CD4-positive, alpha-beta T cell treated with Interleukin-10 for 1 hour (primary cell): ENCODE measurements at regions not wholly inside any gene's neighbourhood (a gene's known extent, or its start where the extent isn't known, plus 50 kb on each side); places are given as distances from the start of the nearest gene placed in this dataset.

ENCODE experiments used
- DNase-seq: peaks from one replicate; pipeline ENCODE4 v3.0.0-alpha.2; 2020

DNA sequence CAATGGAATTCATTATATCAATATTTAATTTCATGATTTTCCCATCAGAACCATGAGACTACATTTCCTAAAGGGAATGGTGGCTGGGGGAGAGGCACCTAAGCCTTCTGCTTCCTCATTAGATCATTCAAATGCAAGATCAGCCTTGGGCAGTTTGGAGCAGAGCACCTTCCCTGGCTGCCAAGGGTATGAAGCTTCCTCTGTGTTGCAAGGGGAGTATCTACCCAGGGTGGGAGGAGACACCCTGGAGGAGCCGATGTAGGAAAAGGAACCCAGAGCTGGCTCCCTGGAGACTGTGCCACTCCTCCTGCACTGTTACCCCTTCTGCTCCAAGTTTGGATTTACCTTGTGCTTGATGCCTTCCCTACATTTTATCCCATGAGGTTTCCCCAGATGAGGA lies 299.7 kb upstream of the PRDM1 start:
- no peak for DNase-seq

DNA sequence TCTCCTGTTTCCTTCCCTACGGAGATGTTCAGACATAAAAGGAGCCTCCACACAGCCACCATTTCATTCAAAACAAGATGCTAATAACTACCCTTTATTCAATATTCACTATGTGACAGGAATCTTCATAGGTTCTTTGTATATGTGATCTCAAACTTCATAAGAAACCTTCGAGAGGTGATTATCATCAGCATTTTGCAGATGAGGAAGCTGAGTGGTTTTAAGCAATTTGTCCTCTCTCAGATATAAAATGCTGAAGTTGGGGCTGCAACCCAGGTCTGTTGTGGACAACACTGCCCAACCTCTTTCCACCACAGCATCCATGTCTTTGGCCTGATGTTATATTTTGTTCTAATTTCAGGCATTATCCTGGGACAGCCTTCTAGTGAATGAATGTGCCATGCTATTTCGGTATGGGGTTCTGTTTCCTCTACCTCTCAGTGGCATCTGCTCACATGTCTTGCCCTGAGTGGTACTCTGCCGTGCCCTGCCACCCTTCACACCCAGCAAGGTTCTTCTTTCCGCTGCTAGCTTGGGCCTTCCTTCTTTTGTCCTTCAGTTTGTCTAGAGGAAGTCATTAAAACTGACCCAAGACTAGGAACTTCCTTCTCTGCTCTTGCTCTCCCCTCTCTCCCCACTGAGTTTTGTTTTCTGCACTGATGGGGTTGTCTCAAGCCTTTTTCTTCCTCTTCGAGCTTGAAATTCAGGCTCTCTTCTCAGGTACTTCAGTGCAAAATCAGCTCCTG lies 300.9 kb upstream of the PRDM1 start:
- no peak for DNase-seq

DNA sequence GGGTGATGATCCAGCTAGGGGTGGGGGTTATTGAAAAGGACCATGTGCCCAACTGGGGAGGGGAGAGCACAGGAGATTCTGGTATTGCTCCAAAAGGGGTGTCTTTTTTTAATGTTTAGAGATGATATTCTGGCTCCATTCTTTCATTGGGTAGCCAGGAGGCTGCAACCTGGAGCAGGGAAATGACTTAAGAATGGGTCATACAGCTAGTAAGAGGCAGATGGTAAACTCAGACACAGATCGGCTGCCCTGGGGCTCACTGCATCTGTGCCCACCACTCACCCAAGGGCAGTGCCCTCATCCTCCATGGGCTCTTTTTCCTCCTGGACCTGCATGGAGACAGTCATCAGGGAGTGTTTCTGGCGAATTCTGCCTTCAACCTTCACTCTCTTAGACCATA lies 302.0 kb upstream of the PRDM1 start:
- DNase-seq, result no peak

DNA sequence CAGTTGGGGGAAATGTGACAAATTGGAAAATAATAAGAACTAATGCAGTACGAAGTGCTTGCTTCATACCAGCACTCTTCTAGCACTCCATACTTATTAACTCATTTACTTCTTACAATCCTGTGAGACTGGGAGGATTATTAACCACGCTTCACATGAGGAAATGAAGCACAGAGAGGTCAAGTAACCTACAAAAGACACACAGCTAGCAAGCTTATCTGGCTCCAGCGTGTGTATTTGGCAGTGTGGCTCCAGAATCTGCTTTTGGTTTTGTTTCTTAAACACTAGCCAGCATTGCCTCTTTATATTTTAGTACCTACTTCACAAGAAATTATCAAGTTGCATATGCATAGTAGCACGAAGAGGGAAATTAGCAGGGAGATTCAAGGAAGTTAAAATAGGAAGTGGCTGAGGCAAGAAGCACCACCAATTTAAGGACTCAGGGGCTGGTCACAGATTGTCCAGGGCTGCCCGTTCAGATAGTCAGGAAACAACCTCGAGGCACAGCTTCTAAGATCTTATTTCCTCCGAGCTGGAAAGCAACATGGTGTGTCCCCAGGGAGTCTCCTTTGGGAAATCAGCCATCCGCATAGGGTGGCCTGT lies 302.7 kb upstream of the PRDM1 start:
- no peak for DNase-seq

DNA sequence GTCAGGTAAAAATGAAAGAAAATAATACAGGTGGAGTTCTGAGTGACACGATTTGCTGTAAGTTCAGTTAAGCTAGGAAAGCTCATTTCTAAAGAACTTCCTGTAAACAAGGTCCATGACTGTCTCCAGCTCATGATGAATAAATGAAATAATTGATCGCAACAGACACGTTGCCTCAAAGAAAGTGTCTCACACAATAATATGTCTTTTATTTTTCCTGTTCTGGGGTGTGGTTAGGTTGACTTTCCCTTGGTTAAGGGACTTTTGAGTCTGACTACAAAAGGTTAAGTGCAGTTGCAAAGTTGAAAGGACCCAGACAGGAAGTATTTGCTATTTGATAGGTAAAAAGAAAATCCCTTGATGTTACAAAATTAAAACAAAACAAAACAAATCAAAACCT lies 304.2 kb upstream of the PRDM1 start:
- DNase-seq, result peak; percentile 47

DNA sequence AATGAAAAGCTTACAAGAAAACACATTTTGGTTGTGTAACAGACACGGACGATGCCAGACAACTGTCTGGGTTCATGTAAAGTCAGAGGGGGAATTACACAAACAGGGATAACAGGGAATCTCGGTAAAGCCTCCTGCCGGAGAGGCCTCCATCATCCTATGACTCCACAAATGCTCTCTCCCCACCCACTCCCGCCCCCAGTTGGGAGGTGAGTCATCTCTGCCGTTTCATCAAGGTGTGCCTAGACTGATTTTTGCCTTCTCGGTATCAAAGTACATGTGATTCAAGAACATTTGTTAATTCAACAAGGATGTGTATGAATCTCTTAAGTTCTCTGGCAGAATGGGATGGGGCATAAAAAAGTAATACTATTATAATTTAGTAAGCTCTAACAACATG lies 304.9 kb upstream of the PRDM1 start:
- no peak for DNase-seq

DNA sequence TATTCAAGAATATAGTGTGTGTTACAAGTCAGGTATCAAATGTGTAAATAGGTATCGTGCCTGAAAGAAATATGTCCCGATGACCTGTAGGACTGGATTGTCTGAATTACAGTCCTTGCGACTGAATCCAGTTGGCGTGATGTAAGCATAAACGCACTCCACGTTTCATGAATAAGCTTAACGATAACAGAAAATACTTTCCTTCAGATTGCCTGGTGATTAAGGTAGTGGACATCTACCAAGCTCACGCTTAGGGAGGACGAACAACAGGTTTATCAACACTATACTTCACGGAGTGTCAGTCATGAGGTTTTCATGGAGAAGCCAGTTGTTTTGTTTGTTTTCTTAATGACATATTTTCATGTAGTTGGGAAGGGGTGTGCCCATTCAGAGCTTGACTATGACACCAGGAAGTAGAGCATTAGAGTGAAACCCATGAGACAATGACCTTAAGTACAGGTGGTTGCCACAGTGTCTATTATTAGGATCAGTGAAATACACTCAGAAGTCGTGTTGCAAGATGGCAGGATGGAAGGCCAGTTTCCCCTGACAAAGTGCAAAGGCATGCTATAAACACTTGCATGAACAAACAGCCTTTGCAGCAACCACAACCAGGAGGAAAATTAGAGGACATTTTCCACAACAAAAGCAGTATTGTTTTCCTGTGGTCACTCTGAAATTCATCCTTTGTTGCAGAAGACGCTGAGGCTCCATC lies 305.8 kb upstream of the PRDM1 start:
- DNase-seq, result no peak

DNA sequence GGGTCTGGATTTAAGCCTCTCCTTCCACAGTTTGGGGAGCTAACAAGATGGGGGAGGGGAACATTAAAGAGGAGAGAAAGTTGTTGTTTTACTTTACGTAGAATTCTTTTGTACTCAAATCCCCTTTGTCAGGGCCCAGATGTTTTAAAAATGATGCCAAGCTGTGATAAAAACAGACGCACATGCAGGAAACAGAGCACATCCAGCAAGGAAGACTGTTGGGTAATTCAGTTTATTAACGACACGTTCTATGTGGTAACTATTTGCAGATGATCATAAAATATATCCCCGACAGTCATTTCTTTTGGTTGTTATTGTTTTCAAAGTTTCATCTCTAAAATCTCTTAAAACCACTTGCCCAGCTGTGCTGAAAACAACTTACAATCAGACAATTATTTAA lies 307.0 kb upstream of the PRDM1 start:
- no peak for DNase-seq

DNA sequence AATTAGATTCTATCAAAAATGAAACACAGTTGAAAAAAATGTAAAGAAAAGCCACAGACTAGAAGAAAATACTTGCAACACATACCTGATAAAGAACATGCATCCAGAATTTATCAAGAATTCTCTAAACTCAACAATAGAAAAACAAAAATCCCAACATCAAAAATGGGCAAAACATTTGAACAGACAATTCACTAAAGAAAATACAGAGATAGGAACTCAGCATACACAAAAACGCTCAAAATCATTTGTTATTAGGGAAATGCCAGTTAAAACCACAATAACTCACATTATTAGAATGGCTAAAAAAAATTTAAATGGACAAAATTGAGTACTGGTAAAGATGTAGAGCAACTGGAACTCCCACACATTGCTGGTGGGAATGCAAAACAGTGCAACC lies 311.0 kb upstream of the PRDM1 start:
- no peak for DNase-seq

DNA sequence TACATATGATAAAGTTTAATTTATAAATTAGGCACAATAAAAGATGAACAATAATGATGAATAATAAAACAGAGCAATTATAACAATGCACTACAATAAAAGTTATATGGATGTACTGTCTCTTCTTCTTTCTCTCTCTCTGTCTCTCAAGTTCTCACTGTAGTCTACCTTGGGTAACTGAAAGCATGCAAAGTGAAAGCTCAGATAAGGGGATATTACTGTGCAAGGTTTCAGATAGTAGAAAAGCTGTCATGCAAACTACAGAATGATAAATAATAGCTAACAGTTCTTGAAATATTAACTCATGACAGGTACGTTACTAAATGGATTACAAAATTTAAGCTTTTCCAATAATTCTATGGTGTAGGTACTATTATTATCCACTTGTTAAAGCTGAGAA lies 311.9 kb upstream of the PRDM1 start:
- no peak for DNase-seq

DNA sequence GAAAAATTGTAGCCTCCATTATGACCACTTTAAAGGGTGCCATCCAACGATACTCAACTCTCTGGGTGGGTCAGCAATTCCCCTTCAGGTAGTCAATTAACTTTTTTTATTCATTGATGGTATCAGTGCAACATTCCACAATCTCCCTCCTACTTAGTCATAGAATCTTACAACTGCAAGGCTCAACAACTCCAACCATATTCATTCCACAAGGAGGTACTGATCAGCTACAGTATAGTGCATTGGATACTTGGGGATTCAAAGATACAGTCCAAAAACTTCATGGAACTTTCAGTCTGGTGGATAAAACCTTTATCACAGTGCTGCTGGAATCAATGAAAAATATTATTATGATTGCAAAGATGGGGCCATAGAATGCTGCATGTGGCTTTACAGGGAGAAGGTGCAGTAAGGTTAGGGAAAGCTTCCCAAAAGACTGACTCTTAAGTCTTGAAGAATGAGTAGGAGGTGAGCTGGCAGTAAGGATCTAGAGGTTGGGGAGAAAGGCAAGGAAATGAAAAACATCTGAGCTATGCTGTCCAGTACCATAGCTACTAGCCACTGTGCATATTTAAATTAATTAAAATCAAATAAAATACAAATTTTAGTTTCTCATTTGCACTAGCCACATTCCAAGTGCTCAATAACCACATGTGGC lies 314.7 kb upstream of the PRDM1 start:
- DNase-seq, result no peak

DNA sequence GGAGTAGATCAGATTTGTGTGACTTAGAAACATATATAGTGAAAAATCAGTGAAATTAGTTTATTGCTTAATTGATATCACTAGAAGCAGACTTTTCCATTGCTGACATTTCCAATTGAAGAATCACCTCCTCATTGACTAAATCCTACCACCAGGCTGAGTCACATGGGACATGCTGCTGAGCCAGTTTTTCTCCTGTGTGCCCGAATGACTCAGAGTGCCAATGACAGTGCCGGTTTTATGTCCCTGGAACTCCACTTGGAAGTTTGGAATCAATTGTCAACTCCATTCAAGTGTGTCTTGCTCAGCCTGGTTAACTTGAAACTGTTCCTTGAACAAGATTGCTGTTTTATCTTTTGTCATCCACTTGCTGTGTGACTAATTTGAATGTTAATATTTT lies 316.1 kb upstream of the PRDM1 start:
- DNase-seq, result no peak

DNA sequence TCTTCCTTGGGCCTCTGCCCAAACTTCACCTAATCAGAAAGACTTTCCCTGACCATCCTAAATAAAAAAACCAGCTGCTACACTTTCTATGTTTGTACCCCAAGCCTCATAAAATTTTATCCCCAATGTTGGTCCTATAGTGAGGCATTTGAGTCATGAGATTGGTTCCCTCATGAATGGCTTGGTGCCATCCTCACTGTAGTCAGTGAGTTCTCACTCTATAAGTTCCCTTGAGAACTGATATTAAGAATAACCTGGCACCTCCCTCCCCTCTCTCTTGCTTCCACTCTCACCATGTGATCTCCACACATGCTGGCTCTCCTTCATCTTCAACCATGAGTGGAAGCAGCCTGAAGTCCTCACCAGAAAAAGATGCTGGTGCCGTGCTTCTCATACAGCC lies 316.9 kb upstream of the PRDM1 start:
- DNase-seq, result no peak

DNA sequence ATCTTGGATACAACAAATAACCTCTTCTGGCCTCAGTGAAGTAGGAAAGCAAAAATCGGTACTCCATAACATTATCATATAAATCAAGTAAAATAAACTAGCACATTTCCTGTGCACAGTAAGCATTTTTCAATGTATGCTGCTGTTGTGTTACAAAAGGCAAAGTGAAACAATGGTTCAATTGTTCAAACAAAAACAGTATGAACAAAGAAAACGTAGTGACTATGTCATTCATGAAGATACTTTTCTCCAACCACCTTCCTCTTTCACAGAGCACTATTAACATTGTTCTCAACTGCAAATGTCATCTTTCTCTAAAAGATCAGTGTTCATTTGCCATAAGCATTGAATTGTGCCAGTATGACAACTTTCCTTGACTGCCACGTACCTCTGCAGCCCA lies 318.6 kb upstream of the PRDM1 start:
- no peak for DNase-seq

DNA sequence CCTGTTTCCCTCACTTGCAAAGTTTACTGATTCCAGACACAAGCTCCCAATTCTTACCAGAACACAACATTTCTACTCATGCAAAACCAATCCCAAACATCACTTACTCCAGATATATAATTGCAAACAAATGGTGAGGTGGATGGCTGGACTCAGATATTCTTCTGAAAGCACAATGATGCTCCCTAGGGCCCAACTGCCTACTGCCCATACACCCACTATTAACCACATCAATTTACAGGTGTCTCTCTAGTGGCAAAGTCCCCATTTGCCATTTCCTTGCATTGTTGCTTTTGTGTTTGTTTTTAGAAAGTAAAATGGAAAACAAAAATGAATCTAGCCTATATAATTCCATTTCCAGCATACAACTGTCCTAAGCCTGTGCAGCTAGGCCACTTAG lies 320.9 kb upstream of the PRDM1 start:
- DNase-seq, result no peak

DNA sequence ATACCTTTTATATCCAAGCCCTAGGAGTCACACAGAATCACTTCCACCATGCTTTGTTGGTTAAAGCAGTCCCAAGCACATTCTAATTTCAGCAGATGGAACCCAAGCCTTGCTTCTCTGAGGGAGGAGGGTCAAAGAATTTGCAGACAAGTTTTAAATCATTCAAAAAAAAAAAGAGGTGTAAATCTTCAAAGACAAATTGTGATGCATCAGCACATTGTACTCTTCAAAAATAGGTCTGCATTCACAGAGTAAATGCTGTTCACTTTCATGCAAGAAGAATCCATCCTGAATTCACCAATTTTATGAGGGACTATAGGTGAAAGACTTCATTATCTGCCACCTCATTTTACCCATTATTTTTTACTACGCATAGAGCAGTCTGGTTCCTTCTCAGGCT lies 321.8 kb upstream of the PRDM1 start:
- no peak for DNase-seq

DNA sequence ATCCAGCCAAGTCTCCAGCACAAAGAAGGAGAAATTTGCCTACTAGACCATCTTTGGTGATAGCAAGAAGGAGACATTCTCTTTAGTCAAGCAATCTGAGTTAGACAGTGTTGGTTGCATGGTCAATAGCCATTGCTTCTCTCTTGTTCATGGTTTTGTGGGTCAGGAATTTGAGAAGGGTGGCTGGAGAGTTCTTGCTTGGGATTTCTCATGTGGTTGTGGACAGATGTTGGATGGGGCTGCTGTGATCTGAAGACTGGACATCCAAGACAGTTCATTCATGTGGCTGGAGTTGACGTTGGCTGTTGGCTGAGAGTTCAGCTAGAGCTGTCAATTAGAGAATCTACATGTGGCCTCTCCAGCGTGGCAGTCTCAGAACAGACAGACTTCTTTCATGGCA lies 322.3 kb upstream of the PRDM1 start:
- no peak for DNase-seq

DNA sequence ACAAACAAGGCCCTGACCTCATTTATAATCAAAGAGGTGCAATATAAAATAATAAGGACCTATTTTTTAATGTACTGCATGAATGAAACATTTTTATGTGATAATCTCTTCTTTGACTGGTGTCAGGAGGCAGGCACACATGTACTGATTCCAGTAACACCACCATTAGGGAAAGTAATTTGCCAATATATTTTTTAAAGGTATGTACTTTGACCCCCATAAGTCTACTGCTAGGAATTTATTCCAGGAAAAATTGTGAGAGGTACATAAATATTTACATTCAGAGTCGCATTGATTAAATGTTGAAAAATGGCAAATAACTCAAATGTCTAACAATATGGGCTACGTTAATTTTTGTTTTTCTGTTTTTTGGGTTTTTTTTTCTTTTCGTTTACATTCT lies 325.4 kb upstream of the PRDM1 start:
- no peak for DNase-seq

DNA sequence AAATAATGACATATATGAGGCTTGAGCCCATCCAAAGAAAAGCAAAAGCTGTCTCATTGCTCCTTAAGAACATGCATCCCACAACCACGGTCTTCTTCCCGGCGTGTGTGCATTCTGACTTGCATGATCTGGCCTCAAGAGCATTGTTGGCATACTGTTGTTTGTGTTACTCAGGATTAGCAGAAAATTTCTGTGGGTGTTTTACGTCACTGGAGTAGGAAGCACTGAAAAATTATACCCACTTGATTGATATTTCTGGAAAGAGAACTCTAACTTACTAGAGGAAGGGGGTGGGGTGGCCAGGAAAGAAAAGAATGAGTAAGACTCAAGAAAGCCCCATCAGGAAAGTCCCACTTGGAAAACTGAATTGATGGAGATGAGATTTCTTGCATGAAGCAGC lies 326.2 kb upstream of the PRDM1 start:
- DNase-seq, result no peak

DNA sequence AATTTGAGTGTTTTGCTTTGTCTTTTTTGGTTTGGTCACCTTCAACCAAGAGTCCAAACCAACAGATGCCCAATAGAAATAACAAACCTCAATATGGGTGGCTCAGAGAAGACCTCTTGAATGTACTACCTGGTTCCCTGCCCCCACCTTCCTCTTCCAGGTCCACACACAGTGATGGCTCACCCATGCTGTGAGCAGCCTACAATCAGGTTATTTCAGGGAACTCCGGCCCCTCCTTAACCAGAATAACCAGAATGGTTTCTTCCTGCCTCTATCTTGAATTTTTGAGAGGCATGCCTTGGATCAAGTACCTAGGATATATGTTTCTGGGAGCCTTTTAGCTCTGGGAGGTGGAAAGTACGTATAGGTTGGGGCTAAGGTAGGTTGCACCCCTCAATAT lies 327.1 kb upstream of the PRDM1 start:
- DNase-seq, result no peak

DNA sequence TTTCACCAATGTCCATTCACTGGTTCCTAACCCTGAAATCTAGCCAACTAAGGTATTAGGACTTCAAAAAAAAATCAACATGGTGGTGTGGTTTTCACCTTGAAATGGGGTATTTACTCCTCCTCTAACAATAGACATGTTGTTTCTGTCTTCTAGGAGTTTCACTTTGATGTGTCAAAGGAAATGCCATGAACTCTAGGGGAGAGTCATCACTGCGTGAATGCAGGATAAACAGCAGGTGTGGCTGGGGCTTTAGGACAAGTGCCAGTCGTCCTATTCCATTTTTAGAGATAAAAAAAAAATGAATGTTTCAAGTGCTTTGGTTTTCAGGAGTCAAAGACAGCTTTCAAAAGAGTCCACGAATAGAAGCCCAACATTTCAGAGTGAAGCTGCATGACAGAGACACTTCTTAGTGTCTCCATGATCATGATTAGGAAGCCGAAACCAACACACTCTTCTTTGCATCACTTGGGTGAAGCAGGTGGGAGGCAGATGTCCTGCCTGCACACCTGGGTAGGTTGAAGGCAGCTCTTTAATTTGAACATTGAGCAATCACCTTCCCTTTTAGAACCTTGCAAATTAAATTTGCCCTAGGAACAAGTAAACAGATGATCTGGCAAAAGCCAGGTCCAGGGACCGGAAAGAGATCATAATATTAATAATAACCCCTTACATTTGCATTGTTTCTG lies 328.5 kb upstream of the PRDM1 start:
- no peak for DNase-seq

DNA sequence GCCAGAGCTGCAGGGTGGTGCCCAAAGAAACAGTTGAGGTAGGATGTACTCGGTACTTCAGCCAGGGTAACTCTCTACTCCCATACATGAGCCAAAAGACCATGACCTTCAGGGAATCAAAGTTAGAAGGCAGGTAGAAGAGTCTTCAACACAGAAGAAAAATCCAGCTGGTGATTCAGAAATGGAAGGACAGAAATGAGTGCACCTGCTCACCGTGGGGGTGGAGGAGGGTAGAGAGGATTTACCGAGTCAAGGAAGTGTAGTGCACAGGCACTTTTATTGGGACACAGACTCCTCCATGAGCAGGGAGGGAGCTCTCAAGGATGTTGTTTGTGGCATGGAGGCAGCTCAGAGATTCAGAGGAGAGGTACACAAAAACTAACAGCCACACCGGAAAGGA lies 330.3 kb upstream of the PRDM1 start:
- no peak for DNase-seq

DNA sequence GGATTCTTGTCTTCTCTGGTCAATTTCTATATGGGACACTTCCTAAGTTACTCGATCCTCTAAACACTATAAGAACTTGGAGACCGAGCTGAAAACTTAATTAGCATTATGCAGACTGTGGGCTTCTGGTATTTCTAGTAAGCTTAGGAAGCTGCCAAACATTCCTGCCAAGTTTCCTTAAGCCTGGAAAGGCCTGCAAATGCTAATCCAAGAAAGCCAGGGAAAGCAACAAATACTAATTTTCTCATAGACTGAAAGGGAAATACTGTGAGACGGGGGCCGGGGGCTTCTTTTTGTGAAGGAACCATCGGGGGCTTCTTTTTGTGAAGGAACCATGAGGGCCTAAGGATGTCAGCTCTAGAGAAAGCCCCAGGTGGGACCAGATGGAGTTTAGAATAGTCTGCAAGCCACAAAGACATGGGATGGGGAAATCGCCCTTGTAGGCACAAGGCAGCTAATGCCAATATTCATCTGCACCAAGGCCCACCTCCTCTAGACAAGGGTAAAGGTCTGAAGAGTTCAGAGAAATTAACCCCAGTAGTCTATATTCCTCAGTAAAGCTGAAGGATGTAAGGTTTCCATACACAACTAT lies 332.4 kb upstream of the PRDM1 start:
- no peak for DNase-seq
